NCI-H1092 (cell line): ENCODE measurements at regions not wholly inside any gene's neighbourhood (a gene's known extent, or its start where the extent isn't known, plus 50 kb on each side); places are given as distances from the start of the nearest gene placed in this dataset.
"Not testable (repeated sequence)": the region's sequence is repeated elsewhere in the genome, so short reads cannot be mapped to it uniquely, and the experiment has no call there.

Experiments used
- DNase-seq: peaks from one replicate; lab custom pipeline; 2025; lab: John Stamatoyannopoulos, UW

DNA sequence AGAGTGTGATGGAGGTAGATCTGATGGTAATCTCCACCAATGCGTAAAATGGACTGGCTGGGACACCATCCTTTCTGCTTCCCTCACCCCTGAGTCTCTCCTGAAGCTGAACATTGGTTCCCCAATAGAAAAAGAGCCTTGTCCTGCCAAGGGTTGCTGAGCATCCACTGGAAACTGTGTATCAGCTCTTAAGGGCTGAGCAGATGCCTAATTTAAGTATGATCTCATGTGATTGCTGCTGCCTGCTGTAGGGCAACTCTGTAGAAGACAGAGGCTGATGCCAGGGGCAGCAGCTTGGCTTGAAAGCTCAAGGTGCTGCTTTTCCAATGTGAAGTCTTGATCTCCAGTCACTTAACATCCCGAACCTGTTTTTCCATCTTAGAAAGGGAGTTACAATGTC lies 310.3 kb upstream of the CCL2 start:
- no peak for DNase-seq

DNA sequence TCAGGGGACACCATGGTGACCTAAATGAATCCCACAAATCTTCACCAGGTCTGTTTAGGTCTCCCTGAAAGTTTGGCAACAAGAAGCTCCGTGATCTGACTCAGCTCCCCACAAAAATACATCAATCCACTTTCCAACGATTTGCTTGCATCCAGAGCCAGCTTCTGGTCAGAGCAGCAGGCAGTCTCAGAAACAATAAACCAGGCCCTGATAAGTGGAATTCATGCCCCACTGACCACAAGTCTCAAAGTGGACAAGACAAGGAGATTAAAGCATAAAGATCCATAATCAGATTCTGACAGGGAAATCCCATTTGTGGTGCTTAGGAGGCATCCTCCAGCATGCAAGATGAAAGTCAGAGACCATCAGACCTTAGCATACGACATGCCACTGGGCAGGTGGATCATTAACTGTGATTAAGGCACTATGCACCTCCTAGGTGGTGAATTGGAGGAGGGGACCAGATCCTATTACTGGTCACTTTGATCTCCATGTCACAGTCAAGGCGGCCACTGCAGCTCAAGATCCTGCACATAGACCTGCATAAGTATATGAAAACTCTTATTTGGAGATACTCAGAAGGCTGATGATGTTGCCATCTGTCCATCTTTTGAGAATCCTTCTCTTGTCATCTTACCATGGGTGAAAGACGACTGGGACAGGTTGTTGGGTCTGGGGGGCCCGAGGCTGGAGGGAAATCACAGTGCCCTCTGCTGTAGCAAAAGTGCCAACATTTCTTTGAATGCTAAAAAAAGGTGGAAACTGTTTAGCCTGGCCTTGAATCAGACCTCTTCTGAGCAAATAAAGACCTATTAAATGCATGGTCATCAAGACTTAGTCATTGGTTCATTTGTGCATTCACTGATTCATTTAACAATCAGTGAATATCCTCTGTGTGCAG lies 309.2 kb upstream of the CCL2 start:
- DNase-seq, result no peak

DNA sequence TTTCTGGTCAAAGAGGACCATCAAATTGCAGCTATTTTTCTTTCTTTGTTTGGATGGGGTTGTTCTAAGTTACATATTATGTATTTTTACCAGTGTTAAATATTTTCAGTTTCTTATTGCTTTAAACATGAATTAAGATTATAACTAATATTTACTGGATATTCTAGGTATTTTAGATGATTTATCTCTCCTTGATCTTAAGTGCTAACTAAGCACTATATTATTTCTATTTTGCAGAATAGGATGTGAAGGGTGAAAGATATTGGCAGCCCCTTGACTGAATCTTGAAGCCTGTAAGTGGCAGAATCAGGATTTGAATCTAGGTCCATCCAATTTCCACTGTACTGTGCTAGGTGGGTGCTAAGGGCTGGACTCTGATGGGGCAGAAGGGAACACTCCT lies 307.3 kb upstream of the CCL2 start:
- DNase-seq, result no peak

DNA sequence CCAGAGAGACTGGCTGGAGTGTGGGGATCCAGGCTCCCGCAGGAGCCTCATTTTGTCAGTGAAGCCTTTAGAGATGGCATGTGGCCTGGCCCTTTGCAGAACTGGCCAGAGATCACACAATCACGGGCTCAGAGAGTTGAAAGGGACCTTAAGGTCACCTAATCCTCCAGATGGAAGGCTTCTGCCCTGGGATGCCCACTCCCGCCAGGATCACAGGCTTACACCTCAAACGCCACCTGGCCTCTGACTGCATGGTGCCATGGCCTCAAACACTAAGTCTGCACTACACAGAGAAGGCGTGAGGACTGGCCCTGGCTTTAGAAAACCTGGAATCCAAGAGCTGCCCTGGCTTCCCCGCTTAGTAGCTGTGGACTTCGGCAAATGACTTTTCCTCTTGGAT lies 306.8 kb upstream of the CCL2 start:
- no peak for DNase-seq

DNA sequence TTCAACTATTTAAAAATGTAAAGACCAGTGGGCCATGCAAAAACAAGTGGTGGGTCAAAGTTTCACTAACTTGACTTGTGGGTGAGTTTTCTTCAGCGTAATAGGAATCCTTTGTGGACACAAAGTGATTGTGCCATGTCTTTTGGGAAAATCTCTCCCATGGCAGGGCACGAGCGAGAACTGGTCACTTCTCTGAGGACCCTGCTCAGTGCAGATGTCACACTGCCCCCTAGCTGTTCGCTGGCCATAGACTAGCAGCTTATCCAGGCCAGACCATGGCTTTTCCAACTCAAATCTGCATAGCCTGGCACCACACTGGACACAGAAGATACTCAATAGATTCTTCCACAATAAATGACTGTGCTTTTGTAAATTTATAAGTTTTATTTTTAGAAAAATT lies 306.0 kb upstream of the CCL2 start:
- no peak for DNase-seq

DNA sequence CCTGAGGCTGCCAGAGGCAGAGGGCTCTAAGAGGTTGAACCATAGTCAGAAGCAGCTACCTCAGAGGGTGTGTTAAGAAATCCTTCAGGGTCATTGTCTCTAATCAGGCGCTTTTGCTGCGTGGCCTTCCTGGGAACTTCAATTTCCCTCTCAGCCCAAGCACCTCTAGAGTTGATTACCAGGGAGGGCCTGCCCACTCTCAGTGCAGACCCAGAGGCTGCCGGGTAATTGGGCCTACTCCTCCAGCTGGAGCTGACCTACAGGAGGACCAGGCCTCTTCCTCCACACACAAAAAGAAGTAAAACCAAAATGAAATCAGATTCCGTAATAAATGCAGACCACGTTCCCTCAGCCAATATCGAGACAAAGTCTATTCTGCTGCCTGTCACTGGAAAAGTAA lies 305.0 kb upstream of the CCL2 start:
- DNase-seq, result no peak

DNA sequence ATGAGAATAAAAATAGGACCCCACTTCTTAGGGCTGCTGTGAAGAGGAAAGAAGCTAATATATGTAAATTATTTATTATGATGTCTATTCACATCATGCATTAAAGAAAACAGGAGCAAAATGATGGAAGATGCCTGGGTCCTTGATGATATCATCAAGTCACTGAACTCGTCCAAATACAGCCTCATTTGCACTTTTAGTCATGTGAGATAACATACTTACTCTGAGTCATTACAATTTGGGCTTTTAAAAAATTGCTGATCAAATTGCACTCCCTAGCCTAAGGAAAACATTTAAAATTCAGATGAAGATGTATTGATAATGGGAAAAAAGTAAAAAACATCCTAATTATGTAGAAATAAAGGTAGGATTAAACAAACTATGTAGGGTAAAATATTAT lies 302.7 kb upstream of the CCL2 start:
- DNase-seq, result no peak

DNA sequence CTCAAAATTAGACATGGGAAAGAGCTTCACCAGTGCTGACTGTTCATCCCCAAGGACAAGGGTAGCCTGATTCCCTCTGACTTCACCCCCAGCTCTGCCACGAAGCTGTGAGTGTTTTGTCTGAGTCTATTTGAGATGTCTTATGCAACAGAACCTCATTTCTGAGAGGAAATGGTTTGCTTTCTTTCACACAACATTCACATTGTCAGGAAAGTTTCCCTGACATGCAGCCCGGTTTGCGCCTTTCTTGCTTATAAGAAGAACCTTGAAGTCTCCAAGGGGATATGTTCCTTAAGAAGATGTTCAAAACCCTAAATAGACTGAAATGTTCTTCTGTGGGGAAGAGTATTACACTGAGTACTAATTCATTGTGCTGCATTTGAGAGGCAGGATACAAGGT lies 300.5 kb upstream of the CCL2 start:
- no peak for DNase-seq

DNA sequence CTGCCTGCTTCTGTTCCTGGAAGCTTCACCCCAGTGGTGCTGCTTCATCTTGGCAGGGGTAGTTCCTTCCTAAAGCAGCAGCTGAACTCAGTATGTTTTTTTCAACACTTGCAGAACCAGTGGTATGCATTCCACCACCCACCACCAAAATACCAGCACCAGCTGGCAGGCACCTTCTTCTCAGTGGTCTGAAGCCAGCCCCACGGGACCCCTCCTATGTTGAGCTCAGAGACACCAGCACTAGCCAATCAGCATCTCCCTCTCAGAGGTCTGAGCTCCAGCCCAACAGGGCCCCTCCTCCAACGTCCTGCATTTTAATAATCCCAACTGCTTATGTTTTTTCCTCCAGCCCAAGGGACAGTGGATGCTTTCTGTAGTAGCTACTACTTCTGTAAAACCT lies 299.6 kb upstream of the CCL2 start:
- DNase-seq, result no peak

DNA sequence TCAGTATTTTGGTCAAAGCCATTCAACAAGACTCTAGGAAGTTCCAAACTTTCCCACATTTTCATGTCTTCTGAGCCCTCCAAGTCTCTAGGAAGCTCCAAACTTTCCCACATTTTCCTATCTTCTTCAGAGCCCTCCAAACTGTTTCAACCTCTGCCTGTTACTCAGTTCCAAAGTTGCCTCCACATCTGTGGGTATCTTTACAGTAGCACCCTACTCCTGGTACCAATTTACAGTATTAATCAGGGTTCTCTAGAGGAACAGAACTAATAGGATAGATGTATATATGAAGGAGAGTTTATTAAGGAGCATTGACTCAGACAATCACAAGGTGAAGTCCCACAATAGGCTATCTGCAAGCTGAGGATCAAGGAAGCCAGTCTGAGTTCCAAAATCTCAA lies 296.0 kb upstream of the CCL2 start:
- DNase-seq, result not testable (repeated sequence)

DNA sequence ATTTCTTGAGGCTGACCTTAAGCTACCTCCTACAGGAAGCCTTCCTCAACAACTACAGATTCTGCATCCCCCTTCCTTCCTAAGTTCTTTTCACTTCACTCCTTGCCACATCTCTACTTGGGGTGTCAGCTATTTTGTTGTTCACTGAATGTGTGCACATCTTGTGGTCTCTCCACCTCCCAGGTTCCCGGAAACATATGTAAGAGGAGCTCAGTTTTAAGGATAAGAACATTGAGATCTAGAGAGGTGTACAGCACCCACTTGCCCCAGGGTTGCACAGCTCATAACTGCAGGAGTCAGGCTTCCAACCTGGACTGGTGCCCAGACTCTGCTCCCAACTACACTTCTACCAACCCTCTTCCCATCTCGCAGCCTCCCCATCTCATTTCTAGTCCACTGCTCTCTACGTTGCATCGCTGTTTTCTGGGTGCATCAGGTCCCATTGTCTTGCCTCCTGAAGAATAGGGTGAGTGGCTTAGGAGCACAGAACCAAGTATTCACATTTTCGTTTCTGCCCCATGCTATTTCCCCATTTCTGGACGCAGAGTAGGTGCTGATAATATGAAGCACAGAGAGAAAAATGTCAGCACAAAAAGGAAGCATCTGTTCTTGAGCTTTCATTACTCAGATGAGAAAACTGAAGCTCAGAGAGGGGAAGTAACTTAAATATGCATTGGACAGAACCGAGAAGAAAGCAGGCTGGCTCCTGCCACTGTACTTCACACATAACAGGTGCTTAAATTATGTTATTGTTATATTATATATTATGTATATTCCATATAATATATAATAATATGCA lies 292.0 kb upstream of the CCL2 start:
- no peak for DNase-seq

DNA sequence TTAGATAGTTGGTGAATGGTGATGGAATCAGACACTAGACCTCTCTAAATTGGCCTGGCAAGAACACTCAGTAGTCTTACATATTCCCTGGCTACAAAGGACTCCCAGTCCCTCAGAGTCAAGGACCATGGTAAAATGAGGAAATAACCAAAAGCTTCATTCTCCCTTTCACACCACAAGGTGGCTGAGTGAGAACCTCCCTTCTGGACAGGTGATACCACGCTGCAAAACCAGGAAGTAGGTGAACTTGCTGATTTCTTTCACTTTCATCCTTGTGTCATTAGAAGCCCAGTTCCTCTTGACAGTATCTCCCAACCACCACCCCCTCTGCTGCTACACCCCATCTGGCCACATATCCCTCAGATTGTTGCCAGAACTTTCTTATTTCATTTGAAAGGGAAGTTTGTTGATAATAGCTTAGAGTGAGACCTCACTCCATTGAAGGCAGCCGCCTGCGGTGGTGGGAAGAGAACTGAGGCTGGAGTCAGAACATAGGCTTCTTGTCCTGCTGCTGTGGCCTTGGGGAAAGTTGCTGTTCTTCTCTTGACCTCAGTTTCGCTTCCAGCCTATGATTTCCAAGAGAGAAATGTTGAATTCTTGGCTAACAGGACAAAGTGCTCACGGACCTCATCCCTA lies 290.6 kb upstream of the CCL2 start:
- no peak for DNase-seq

DNA sequence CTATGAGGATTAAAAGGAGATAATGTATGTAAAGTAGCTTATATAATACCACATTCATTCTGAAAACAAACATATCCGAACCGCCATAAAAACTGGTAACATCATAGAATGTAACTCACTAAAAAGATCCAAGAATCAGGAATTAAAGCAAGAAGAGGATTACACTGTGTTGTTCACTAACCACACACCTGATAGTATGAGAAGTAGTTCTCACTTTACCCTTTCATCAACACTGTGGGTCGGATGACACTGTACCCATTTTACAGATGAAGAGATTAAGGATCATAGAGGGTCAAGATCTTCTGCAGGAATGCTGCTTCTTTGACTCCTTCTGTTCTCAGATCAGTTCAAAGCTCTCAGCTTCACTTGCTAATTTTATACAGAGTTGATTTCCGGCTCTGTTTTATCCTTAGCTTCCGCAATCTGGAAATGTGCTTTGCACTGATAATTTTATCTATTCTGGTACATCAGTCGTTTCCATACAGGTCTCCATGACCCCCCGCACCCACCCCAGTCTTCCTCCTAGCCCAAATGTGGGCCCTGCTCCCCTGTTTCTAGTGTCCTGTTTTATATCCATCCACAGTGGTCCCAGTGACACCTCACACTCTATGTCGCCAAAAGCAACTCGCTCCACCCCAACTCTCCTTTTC lies 288.6 kb upstream of the CCL2 start:
- DNase-seq, result no peak

DNA sequence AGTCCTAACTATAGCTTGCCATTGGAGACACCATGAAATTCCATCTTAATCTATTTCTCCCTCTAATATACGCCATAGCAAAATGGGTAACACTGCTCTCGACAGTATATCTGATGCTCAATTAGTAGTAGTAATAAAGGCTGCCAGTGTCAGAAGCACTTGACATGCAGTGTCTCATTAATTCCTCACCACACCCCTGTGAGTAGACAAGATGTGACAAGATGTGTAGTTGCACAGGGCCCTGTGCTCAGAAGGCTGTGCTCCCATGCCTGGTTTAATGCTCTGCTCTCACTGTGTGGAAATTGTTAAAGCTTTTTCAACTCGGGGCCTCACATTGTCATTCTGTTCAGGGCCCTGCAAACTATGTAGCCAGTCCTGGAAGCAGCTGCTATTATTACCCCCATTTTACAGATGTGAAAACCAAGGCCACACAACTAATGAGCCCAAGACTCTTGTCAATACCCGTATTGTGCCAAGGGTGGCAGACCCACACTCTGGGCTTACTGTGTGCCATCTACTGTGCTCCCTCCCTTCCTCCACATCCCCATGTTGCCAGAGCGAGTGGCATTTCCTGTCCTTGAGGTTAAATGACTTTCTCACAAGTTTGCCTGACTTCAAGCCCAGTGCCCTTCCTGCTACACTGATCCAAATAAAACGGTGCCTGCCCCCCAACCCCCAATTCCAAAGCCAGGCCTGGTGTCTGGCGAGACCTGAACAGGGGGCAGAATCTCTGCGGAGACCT lies 287.3 kb upstream of the CCL2 start:
- DNase-seq, result no peak

DNA sequence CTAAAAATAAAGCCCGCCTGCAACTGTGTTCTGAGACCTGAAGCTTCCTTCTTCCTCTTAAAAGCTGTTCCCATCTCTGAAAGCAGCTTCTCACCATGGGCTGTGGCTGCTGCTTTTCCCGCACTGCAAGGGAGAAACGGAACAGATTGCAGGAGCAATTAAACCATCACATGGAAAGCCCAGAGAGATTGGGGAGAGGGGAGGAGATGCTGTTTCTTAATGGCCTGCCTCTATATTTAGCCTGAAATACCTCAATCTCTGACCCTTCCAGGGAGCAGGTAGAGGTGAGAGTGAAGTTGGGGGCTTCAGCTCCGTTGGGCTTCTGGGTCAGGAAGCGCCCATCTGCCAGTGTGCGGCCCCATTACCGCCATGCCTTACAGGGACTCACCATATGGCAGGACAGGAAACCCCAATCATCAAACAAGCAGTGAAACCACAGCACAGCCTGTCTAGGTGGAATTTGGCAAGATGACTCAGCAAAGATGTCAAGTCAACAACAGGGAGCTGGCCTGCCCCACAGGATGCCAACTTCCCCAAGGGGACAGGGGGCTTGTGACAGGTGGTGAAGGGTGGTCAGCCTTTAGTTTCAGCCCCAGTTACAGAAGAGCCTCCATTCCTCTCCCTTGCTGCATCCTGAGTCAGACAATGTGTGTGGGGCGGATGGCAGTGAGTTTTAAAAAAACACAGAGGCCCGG lies 286.6 kb upstream of the CCL2 start:
- DNase-seq, result no peak

DNA sequence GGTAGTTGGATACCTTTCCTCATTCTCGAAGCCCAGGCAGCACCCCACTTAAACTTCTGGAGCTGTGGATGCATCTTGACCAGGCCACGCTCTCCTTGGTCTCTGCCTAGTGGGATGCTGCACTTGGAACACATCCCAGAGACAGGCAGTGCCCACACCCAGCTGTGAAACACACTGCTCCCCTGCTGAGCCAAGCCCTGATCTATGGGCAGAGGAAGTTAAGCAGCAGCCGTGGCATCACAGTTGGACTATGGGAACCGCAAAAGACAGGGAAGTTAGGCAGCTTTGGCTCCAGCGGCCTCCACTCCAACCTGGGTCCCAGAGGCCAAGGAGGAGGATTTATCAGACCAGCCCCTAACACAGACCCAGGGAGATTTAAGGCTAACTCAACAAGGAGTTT lies 284.8 kb upstream of the CCL2 start:
- no peak for DNase-seq

DNA sequence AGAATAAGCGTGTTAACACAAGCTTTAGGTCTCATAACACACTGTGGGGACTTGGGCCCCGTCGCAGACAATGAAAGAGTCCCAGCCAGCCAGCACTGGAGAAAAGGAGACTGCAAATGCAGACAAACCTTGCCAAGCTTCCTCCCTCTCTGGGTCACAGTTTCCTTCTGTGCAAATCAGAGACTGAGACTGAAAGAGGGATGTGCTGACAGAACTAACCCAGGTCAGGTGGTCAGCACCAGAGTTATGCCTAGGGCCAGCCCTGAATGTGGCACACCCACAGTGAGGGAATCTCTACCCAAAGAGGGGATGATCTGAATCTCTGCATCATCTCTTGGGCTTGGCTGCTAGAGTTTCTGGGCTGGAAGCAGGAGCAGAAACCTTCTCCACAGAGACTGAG lies 282.3 kb upstream of the CCL2 start:
- no peak for DNase-seq

DNA sequence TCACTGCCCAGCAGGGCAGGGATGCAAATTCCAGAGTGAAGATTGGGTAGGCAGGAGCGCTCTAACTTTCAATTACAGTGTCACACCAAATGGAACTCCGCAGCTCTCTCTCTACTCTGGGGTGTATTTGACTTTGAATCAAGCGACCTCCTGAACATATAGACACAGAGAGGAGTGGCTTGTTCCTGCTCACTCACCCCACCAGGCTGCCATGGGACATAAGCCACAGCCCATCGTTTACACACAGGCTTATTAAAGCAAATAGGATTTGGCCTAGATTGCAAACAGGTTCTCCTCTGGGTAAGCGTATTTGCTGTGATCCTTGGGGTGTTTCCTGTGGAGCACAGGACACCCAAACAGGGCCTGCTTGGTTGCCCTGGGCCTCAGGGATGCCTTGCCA lies 281.6 kb upstream of the CCL2 start:
- DNase-seq, result no peak

DNA sequence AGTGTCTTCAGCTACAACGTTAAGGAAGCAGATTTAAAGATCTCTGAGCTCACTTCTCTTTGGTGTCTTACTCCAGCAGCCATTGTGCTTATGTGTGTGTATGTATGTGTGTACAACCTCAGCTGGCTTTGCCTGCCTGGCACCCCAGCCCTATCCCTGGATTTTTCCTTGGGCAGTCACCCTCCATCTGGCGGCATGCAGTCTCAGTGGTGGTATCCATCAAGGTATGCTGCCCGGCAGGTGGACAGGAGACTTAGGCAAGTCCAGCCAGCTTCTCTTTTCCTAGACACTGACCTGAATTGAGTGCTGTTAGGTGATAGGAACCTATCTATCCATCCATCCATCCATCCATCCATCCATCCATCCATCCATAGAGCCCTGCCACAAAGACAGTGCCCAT lies 280.8 kb upstream of the CCL2 start:
- no peak for DNase-seq

DNA sequence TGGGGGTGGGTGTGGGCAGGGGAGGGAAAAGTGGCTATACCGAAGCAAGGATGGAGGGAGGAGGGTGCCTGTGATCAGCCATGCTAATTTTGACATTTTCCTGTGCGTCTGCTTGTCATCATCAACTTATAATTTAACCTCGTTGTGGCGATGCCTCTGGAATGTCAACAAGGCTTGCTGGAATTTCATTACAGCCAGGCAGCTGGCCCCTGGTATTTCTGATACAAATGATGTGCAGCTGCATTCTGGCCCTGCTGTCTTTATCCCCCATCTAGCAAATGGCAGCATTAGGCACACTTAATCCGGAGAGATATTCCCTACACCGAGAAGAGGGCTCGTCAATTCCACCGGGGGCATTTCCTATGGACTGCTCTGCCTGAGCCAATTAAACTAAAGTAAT lies 278.3 kb upstream of the CCL2 start:
- no peak for DNase-seq
